Sigmoid colon (tissue), 3 donors: ENCODE measurements at regions not wholly inside any gene's neighbourhood (a gene's known extent, or its start where the extent isn't known, plus 50 kb on each side); places are given as distances from the start of the nearest gene placed in this dataset.

Experiments
- CTCF ChIP-seq, 4 experiments: fragments of 450-650 bp in 3 of 4; fragments of 200-600 bp in 1 of 4; IDR thresholded peaks; one replicate each; pipeline ENCODE4 v1.5.1; 2016 to 2019; ENCODE audit warnings: antibody characterized with exemption in 4 of 4, mild to moderate bottlenecking in 3 of 4, moderate library complexity in 2 of 4
- POLR2A ChIP-seq, 2 donors: fragments of 450-650 bp; IDR thresholded peaks; one replicate each; pipeline ENCODE4 v1.6.1; 2016; ENCODE audit warnings: antibody characterized with exemption in 2 of 2, mild to moderate bottlenecking in 2 of 2, moderate library complexity in 2 of 2

GRCh38 chr11:13885083-13885482 is 77.4 kb upstream of the SPON1 start:
- TF ChIP-seq POLR2A (IDR thresholded peaks at IDR 0.05) = no peak
- TF ChIP-seq CTCF (IDR thresholded peaks at IDR 0.05) = no peak
